GM18520 (cell line): ENCODE measurements at regions not wholly inside any gene's neighbourhood (a gene's known extent, or its start where the extent isn't known, plus 50 kb on each side); places are given as distances from the start of the nearest gene placed in this dataset.
"Not testable (repeated sequence)": the region's sequence is repeated elsewhere in the genome, so short reads cannot be mapped to it uniquely, and the experiment has no call there.

Experiments used
- ATAC-seq: cut with Tn5 transposase; IDR thresholded peaks from one replicate; pipeline ENCODE4 v1.9.1; 2021; ENCODE audit not compliant: unreplicated experiment

DNA sequence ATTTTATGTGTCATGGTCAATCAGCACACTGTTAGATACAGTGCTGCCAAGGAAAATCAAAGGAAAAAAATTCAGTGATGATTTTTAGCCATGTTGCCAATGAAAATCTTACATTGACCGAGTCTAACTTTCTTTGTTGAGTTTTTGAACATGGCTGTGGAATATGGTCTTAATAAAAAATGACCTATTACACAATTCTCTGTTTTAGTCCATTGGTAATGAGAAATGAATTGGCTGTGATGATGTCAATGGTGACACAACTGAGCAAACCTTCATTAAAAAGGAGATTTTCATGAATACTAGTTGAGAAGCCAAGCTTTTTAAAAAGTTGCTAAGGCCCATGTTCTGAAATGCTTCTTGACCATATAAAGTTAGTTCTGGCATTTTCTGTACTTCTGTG lies 225.9 kb upstream of the GYPA start:
- ATAC-seq, result no peak

DNA sequence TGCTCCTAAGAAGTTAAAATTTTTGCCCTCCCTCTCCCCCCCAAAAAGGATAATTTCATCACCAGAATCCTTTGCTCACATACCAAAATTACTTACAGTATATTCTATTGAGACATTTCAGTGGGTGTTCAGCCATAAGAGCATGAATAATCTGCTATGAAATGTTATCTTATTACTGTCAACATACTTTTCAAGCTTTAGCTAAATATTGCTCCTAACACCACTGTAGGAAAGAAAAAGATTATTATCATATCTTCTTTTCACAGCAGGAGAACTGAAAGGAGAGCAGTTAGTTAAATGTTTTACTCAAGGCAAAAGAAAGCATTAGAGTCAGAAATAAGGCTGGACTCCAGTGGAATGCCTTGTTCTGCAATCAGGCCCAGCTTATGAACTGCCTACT lies 231.0 kb upstream of the GYPA start:
- no peak for ATAC-seq

DNA sequence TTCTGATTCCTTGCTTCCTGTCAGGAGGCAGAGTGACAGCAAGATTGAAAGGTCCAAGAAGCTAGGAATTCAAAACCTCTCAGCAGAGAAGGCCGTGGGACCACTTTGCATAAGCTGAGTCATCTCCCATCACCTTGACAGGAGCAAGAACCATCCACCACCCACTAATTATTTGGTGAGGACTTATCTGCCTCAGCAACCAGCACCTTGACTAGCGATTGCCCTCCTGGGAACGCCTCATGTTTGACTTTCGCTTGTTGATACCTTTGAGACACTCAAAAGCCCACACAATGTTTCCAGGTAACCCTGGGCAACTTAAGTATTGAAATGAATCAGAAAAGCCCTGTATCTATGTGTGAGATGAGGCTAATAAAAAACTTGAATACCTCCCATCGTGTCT lies 233.5 kb upstream of the GYPA start:
- ATAC-seq, result peak; percentile 61

DNA sequence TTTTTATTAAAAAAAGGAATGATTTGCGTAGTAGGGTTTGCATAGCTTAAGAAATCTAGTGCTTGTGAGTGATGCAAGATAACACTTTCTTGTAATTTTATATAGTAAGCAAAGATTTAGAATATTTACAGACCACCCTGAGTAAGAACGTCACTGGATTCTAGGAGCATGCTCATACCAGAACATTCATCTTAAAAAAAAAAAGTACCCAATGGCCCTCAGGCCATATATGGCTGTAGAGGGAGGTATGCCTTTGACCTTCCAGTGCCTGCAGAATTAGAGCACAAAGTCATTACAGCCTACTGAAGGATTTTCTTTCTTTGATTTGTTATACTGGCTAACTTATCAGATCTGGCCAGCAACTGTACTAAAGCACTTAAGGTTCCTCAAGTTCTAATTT lies 236.3 kb upstream of the GYPA start:
- ATAC-seq, result no peak

DNA sequence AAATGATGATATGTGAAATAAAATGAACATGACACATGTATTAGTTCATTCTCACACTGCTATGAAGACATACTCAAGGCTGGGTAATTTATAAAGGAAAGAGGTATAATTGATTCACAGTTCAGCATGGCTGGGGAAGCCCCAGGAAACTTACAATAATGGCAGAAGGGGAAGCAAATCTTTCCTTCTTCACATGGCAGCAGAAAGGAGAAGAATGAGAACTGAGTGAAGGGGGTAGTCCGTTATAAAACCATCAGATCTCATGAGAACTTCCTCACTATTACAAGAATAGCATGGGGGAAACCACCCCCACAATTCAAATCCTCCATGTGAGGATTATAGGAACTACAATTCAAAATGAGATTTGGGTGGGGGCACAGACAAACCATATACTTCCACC lies 243.9 kb upstream of the GYPA start:
- ATAC-seq, result no peak

DNA sequence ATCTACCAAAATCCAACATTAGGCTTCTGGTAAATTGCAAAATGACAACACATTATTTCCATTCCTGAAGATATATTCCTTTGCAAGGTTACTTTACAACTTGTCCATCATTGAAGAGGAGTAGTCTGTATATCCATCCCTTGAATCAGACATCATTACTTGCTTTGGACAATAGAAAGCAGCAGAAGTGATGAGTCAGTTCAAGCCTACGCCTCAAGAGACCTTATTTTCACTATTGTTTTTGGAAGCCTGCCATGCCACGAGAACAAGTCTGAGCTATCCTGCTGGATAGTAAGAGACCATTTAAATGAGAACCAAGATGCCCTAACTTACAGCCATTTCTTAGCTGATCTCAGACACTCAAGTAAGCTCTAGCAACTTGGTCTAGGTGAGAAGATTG lies 246.0 kb upstream of the HHIP start:
- peak; percentile 80 for ATAC-seq

DNA sequence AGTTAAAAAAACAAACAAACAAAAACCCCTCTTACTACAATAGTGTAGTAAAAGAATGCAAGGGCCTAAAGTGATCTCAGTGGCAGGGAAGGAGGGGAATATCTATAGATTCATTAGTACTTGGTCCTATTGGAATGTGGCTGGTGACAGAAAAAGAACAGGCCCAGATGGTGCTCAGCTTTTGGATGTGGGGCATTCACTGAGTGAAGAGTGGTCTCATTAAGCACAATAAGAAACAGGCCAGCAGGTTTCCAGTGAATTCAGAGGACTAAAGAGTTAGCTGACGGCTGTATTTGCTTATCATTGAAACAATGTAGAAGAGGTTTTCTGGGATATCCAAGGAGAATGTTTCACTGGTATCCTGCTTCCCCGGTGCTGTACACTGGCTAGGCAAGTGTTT lies 243.8 kb upstream of the HHIP start:
- no peak for ATAC-seq

DNA sequence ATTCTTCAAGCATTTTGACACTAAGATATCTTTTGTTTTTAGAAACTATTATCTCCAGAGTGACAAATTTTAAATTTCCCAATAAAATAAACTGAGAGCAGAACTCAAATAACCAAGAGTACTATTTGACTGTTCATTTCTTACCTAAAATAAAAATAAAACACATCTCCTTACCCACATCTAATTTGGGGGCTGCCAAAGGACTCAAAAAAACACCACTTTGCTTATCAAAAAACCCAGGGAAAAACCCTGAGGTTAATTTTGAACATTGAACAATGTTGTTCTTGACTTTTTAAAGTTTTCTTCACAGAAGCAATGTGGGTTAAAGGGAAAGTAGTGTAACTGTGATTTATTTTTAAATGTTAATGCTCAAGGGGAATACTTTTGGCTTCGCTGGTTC lies 243.0 kb upstream of the HHIP start:
- ATAC-seq, result no peak

DNA sequence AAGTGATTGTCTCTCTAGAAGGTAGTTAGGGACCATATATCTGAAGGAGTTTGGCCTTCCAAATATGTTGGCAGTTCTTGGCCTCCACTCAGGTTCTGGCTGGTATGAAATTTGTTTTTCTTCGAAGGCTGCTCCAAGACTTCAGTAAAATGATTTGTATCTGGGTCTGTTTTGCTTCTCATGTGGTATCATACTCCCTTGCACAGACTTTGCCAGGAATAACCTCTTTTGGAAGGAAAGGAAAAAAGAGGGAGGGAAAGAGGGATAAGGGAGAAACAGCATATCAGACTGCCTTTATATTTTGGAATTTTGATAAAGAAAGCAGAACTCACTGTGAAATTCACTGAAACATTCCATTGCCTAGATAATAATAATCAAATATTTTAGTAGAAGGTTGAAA lies 242.1 kb upstream of the HHIP start:
- no peak for ATAC-seq

DNA sequence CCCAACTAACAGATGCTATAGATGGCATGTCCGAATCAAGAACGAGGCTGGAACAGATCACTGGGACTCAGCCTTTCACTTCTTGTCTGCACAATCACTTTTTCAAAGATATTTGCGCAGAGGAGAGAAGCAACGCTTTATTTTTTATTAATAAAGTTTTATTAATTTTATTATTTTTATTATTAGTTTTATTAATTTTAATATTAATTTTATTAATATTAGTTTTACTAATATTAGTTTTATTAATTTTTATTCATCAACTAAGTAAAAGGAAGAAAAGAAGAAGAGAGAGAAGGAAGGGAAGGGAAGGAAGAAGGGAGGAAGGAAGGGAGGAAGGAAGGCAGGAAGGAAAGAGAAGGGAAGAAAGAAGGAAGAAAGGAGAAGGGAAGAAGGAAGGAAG lies 236.4 kb upstream of the HHIP start:
- ATAC-seq, result no peak

DNA sequence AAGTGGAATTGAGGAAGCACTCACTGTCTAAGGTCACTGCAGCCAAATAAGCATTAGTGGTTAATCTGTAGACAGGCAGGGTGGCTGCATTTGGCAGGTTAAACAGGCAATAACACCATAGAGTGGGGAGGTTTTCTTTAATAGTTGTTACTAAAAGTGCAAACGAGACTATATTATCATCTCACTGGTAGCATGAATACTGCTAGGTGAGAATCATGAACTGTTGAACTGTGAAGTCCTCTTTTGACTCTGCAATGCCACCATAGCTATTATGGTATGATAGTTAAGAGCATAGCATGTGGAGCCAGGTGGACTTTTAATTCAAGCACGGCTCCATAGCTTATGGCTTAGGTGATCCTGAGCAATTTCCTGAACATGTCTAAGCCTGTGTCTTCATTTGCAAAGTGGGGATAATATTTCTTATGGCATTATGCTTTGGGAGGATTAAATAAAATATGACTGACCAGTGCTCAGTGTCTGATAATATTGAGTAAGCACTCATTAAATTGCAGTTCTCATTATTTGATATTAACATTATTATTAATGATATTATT lies 235.6 kb upstream of the HHIP start:
- ATAC-seq, result peak; percentile 38

DNA sequence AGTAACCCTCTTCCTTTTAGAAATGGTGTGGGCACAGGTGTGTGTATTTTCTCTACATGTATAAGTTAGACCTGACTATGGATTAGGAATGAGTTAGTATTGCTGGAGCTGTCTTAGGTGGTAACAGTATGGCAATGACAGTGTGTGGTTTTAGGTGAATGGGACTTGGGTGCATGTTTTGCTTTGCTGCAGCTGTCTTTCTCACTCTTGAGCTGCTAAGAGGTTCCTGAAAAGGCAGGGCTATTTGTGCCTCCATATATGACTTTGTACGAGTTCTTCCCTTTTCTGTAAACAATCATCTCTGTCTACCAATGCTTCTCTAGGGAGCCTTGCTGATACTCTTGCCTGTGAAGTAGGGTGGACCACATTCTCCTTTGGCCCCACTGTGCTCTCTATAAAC lies 234.8 kb upstream of the HHIP start:
- ATAC-seq, result no peak

DNA sequence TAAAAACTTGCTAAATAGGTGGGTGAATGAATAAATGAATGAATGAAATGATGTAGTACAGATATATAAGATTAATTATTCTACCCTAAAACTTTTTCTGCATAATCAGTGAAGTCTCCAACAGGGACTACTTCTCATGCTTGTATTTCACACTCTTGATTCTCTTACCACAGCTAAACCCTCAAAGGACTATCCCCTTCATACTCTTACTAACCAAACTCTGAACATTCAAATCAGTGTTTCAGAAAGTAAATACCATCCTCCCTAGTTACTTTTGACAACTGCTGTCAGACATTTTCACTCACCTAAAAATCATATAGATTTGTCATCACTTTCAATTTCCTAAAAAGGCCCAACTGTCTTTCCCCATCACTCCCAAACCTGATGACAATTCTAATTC lies 234.3 kb upstream of the HHIP start:
- ATAC-seq, result peak; percentile 52

DNA sequence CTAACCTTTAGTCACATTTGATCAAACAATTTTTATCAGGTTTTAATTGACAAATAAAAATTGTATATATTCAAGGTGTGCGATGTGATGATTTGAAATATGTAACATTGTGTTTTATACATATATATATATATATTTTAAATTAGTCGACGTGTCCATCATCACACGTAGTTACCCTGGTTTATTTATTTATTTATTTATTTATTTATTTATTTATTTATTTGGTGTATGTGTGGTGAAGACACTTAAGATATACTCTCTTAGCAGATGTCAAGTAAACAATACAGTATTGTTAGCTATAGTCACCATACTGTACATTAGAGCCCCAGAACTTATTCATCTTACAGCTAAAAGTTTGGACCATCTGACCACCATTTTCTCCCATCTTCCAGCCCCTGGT lies 224.9 kb upstream of the HHIP start:
- no peak for ATAC-seq

DNA sequence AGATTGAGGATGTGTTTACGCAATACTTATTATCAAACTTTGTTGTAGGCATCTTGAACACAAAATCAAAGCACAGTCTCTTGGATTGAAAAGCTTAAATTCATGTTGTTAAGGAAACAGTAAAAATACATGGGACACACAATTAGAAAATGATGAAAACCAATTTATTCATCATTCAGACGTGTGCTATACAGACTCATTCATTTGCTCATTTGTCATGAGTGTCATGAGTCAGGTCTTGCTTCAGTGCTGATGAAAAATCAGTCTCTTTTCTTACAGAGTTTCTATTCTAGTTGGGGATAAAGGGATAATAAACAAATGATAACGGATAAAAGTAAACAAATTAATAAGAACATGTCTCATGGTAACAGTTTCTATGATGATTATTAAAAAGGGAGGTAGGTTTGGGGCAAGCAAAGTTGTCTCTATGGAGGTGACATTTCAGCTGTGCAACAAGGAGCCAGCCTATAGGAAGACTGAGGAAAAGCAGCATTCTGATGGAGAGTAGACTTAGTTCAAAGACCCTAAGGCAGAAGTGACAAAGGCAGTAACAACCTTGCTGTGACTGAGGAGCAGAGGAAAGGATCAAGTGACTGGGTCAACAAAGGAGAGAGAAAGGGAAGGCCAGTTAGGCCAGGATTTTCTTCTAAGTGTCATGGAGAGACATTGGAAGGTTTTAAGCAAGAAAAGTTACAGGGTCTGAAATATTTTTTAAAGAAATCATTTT lies 224.0 kb upstream of the HHIP start:
- ATAC-seq, result no peak

DNA sequence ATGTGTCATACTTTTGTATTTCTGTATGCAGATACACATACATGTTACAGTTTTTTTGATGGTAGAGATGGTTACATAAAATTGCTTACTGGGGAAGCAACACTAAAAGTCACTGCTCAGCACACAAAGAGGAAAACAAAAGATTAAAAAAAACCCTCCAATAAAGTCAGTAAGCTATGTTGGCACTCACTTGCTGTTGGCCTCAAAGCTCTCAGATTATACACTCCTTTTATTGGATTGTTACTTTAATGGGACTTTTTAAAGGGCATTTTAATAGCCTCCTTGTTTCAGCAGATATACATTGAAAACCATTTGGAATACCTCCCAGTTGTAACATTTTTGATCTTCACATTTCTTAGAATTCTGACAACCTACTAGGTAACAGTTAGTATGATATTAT lies 222.0 kb upstream of the HHIP start:
- ATAC-seq, result no peak

DNA sequence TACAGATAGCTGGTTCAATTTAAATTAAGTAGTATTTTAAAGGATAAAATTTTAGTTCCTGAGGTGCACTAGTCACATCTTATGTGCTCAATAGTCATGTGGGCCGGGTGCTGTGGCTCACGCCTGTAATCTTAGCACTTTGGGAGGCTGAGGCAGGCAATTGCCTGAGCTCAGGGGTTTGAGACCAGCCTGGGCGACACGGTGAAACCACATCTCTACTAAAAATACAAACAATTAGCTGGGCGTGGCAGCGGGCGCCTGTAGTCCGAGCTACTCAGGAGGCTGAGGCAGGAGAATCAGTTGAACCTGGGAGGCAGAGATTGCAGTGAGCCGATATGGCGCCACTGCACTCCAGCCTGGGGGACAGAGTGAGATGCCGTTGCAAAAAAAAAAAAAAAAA lies 219.9 kb upstream of the HHIP start:
- not testable (repeated sequence) for ATAC-seq

DNA sequence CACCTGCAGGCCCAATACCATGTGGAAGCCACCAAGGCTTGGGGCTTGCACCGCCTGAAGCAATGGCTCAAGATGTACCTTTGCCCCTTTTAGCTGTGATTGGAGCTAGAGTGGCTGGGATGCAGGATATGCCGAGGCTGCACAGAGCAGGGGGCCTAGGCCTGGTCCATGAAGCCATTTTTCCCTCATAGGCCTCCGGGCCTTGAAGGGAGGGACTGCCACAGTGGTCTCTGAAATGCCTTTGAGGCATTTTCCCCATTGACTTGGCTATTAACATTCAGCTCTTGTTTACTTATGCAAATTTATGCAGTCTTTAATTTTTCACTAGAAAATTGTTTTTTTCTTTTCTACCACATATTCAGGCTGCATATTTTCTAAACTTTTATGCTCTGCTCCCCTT lies 203.2 kb upstream of the HHIP start:
- ATAC-seq, result no peak

DNA sequence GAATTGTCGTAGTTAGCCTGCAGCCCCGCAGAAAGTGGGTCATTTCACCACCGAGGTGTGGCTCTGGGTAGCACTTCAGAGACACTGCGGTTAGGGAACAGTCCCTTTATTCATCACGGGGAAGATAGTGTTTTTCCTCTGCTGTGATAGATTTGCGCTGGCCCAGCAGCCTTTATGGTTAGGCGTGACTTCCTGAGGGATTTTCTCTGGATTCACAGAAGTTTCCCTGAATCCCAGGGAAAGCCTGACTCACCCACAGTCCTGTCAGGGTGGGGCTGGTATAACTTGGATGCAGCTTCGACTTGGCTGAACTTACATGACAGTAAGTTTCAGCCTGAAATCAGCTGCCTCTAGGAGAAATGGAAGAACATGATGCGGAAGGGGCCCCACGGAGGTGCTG lies 196.3 kb upstream of the HHIP start:
- ATAC-seq, result no peak

DNA sequence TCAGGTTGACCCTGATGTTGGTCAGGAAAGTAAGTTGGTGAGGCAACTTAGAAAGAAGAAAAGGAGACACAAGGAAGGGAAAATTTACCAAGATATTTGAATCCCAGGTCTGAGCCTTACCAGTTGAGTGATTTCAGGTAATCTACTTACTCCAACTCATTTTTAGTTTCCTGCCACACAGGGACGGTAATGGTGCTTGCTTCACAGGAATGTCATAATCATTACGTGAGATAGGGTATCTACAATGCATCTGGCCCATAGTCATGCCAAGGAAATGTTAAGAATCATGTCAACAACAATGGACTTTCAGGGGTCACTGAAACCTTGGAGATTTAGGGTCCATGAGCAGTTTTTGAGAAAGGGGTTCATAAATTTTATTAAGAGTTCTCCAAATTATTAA lies 195.4 kb upstream of the HHIP start:
- no peak for ATAC-seq

DNA sequence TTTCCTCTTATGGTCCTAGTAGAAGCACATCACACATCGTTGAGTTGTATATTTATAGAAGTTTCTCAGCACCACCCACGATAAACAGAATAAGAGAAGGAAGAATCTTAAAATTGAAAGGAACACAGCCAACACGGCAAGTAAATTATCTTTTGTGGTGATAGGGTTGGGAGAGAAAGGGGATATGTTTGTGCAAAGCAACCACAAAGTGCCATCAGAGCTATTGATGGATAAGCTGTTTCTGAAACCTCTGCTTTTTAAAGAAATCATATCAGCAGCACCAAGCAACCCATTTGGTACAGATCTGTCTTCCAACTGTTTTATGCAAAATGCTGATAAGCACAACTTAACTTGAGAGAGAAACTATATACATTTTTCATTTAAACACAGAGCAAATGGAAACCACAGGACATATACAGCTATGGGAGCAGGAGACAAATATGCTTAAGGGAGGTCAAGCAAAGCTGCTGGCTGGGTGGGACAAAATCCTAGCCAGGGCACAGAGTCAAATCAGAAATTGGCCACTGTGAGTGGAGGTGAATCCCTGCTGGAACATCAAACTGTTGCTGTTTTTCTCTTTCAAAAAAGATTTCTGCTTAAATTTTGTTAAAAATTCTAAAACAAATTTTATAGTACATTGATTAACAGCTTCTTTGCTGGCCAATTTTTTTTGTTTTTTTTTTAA lies 194.0 kb upstream of the HHIP start:
- ATAC-seq, result no peak

DNA sequence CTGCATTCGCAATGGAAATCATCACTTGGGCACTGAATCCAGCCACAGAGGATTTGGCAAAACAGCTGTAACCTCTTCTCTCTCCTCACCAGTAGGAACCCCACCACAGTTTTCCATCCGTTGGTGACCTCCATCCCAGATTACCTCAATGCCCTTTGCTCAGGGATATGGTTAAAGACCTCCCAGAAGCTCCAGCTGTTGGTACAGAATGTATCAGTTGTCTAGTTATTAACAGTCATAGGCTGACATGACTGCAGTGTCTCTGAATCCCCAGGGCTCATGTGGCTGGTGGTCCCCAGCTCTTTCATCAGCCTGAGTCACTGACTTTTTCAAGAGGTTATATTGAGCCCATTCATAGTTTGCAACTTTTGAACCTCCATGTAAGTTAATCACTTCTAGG lies 189.8 kb upstream of the HHIP start:
- ATAC-seq, result no peak

DNA sequence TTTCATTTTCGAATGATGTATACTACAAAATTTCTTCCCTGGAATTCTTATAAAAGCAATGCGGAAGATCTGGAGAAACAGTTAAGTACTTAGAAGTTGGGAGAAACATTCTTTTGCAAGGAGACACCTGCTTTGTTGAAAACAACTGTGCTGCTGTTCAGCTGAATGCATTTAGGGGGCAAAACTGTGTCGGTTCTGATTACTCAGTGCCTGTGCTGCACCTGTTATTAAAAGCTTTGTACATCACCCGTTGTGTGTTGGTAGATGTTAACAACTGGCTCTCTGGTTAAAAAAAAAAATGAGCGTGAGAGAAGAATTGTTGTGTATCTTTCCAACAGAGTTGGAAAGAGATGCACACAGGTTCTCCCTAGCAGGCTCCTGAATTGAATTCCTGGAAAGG lies 184.1 kb upstream of the HHIP start:
- ATAC-seq, result no peak
